H1 (cell line): ENCODE measurements at regions not wholly inside any gene's neighbourhood (a gene's known extent, or its start where the extent isn't known, plus 50 kb on each side); places are given as distances from the start of the nearest gene placed in this dataset.

Source experiments
- CTCF ChIP-seq, 3 experiments: IDR thresholded peaks; 1 replicate in 2 of 3; 2 replicates in 1 of 3; pipeline versions ENCODE4 v1.5.1 to v1.6.1; 2011; ENCODE audit warnings: low read length in 3 of 3, mild to moderate bottlenecking in 3 of 3, inconsistent platforms in 2 of 3, low read depth in 1 of 3, moderate library complexity in 1 of 3; ENCODE audit not compliant: insufficient read depth in 1 of 3; ENCODE audit errors: control extremely low read depth in 1 of 3
- MAFK ChIP-seq: IDR thresholded peaks from 2 replicates; pipeline ENCODE4 v1.6.1; 2012; ENCODE audit warnings: low read depth, mild to moderate bottlenecking, improper control_type of control experiment, low read length
- POLR2A ChIP-seq, 2 experiments: IDR thresholded peaks; 1 replicate in 1 of 2; 2 replicates in 1 of 2; pipeline ENCODE4 v1.6.1; 2011; ENCODE audit warnings: low read depth in 2 of 2, low read length in 2 of 2, mild to moderate bottlenecking in 2 of 2; ENCODE audit errors: control extremely low read depth in 1 of 2
- POLR2AphosphoS5 ChIP-seq: IDR thresholded peaks from 2 replicates; pipeline ENCODE4 v1.6.1; 2011; ENCODE audit warnings: low read depth, low read length
- RFX5 ChIP-seq: IDR thresholded peaks from 2 replicates; pipeline ENCODE4 v1.6.1; 2011; ENCODE audit warnings: low read depth, low read length, improper control_type of control experiment, borderline replicate concordance
- RXRA ChIP-seq: IDR thresholded peaks from 2 replicates; pipeline ENCODE4 v1.6.1; 2011; ENCODE audit warnings: low read depth, mild to moderate bottlenecking, low read length, moderate library complexity; ENCODE audit not compliant: insufficient read depth
- TAF1 ChIP-seq: IDR thresholded peaks from 2 replicates; pipeline ENCODE4 v1.6.1; 2011; ENCODE audit warnings: mild to moderate bottlenecking, low read depth, low read length

GRCh38 chr1:226498640-226499008 is 49.9 kb upstream of the STUM start:
- no peak for TF ChIP-seq POLR2AphosphoS5
- no peak for TF ChIP-seq CTCF (IDR thresholded peaks at IDR 0.05; ENCODE audit: control extremely low read depth in 1 of 3, insufficient read depth in 1 of 3, low read depth in 1 of 3, low read length in 3 of 3)
- TF ChIP-seq TAF1: no peak
- TF ChIP-seq MAFK: no peak
- no peak for TF ChIP-seq RXRA
- no peak for TF ChIP-seq POLR2A (IDR thresholded peaks at IDR 0.05; ENCODE audit: control extremely low read depth in 1 of 2, low read depth in 2 of 2, low read length in 2 of 2)
- TF ChIP-seq RFX5: no peak
